GM23338 (cell line): ENCODE measurements at regions not wholly inside any gene's neighbourhood (a gene's known extent, or its start where the extent isn't known, plus 50 kb on each side); places are given as distances from the start of the nearest gene placed in this dataset.

Source experiments
- ATAC-seq: fragments of 200-7000 bp; cut with Tn5 transposase; 3 replicates; pipeline ENCODE4 v1.9.1; 2020
- DNase-seq: peaks from one replicate; pipeline ENCODE4 v3.0.0-alpha.2; 2015; ENCODE audit warnings: low spot score
- H2AFZ ChIP-seq: fragments of 200-600 bp; sonication (generic); 2 replicates; pipeline ENCODE4 v1.8.0; 2016; ENCODE audit warnings: antibody characterized with exemption, mild to moderate bottlenecking, moderate library complexity
- H3F3A ChIP-seq: fragments of 200-600 bp; sonication (generic); replicated peaks from 2 replicates; pipeline ENCODE4 v1.8.0; 2017; ENCODE audit warnings: antibody characterized with exemption, mixed run types, low read depth
- H3K27ac ChIP-seq: fragments of 200-600 bp; sonication (generic); 2 replicates; pipeline ENCODE4 v1.6.1; 2016; ENCODE audit warnings: low read depth
- H3K27me3 ChIP-seq: fragments of 200-600 bp; sonication (generic); 2 replicates; pipeline ENCODE4 v1.8.0; 2016; ENCODE audit warnings: mild to moderate bottlenecking, mixed run types, moderate library complexity; ENCODE audit not compliant: insufficient read depth
- H3K36me3 ChIP-seq: fragments of 200-600 bp; sonication (generic); 2 replicates; pipeline ENCODE4 v1.8.0; 2016; ENCODE audit warnings: mild to moderate bottlenecking; ENCODE audit not compliant: insufficient read depth
- H3K4me1 ChIP-seq: fragments of 200-600 bp; sonication (generic); 2 replicates; pipeline ENCODE4 v1.8.0; 2016; ENCODE audit warnings: mild to moderate bottlenecking, moderate library complexity; ENCODE audit not compliant: insufficient read depth
- H3K4me2 ChIP-seq: fragments of 200-600 bp; sonication (generic); 2 replicates; pipeline ENCODE4 v1.7.1; 2017; ENCODE audit warnings: mixed run types
- H3K4me3 ChIP-seq: fragments of 200-600 bp; sonication (generic); 2 replicates; pipeline ENCODE4 v1.6.1; 2016; ENCODE audit warnings: mixed run types
- H3K79me2 ChIP-seq: fragments of 200-600 bp; sonication (generic); replicated peaks from 2 replicates; pipeline ENCODE4 v1.8.0; 2017; ENCODE audit warnings: mild to moderate bottlenecking; ENCODE audit not compliant: insufficient read depth
- H3K9me2 ChIP-seq: fragments of 200-600 bp; sonication (generic); 2 replicates; pipeline ENCODE4 v1.8.0; 2017; ENCODE audit not compliant: insufficient read depth
- H4K20me1 ChIP-seq: fragments of 200-600 bp; sonication (generic); replicated peaks from 2 replicates; pipeline ENCODE4 v1.8.0; 2017; ENCODE audit warnings: mild to moderate bottlenecking; ENCODE audit not compliant: insufficient read depth
- H3K27ac Mint-ChIP-seq: 2 replicates; pipeline ENCODE4 v1.8.0; 2020; ENCODE audit warnings: inconsistent platforms, mild to moderate bottlenecking, moderate library complexity, mixed read lengths
- H3K27me3 Mint-ChIP-seq: 3 replicates; pipeline ENCODE4 v1.8.0; 2022; ENCODE audit warnings: low read depth, mild to moderate bottlenecking, moderate library complexity, mixed read lengths, inconsistent platforms; ENCODE audit not compliant: insufficient read depth, poor library complexity
- H3K36me3 Mint-ChIP-seq: 3 replicates; pipeline ENCODE4 v1.8.0; 2021; ENCODE audit warnings: low read depth, mild to moderate bottlenecking, inconsistent platforms, moderate library complexity, mixed read lengths
- H3K4me1 Mint-ChIP-seq: 3 replicates; pipeline ENCODE4 v1.8.0; 2020; ENCODE audit warnings: mild to moderate bottlenecking, inconsistent platforms, mixed read lengths
- H3K4me3 Mint-ChIP-seq: 3 replicates; pipeline ENCODE4 v1.8.0; 2021; ENCODE audit warnings: moderate library complexity, mild to moderate bottlenecking, inconsistent platforms, mixed read lengths
- H3K9me3 Mint-ChIP-seq: 3 replicates; pipeline ENCODE4 v1.8.0; 2020; ENCODE audit warnings: moderate library complexity, mild to moderate bottlenecking, inconsistent platforms, mixed read lengths
- CREB1 ChIP-seq: fragments of 250-450 bp; sonication (Bioruptor Pico); IDR thresholded peaks from 2 replicates; pipeline ENCODE4 v1.5.0; 2020; ENCODE audit warnings: low read depth, mild to moderate bottlenecking, moderate library complexity
- EZH2phosphoT487 ChIP-seq: fragments of 200-600 bp; sonication (generic); IDR thresholded peaks from one replicate; pipeline ENCODE4 v1.8.1; 2018; ENCODE audit warnings: antibody characterized with exemption; ENCODE audit not compliant: unreplicated experiment
- JUNB ChIP-seq: IDR thresholded peaks from one replicate; pipeline ENCODE4 v1.6.1; 2016; ENCODE audit warnings: antibody characterized with exemption; ENCODE audit not compliant: unreplicated experiment
- NANOG ChIP-seq: IDR thresholded peaks from 2 replicates; pipeline ENCODE4 v1.6.1; 2016; ENCODE audit warnings: antibody characterized with exemption, borderline replicate concordance
- POLR2AphosphoS5 ChIP-seq: IDR thresholded peaks from 2 replicates; pipeline ENCODE4 v1.6.1; 2016; ENCODE audit warnings: antibody characterized with exemption, low read depth
- ZNF114 ChIP-seq: fragments of 250-450 bp; sonication (Bioruptor Pico); IDR thresholded peaks from 2 replicates; pipeline ENCODE4 v1.5.0; 2020; ENCODE audit warnings: mild to moderate bottlenecking, moderate library complexity
- ZNF331 ChIP-seq: fragments of 250-450 bp; sonication (Bioruptor Pico); IDR thresholded peaks from 2 replicates; pipeline ENCODE4 v1.5.0; 2020; ENCODE audit warnings: low read depth, mild to moderate bottlenecking, moderate library complexity
- TF ChIP-seq, protein P1 (sequence below), 2 experiments: fragments of 200-600 bp in 1 of 2; sonication (generic) in 1 of 2; conservative IDR thresholded peaks; 2 replicates each; pipeline versions ENCODE4 v1.5.1 to v1.6.1; 2016 to 2017; ENCODE audit warnings: antibody characterized with exemption in 2 of 2, low read depth in 2 of 2, mild to moderate bottlenecking in 2 of 2, moderate library complexity in 1 of 2
- TF ChIP-seq, protein P2 (sequence below): IDR thresholded peaks from one replicate; pipeline ENCODE4 v1.6.1; 2018; ENCODE audit warnings: antibody characterized with exemption; ENCODE audit not compliant: unreplicated experiment
- TF ChIP-seq, protein P3 (sequence below): fragments of 250-450 bp; sonication (Bioruptor Pico); IDR thresholded peaks from 2 replicates; pipeline ENCODE4 v1.5.0; 2020; ENCODE audit warnings: mild to moderate bottlenecking, moderate library complexity
- TF ChIP-seq, protein P4 (sequence below): IDR thresholded peaks from 2 replicates; pipeline ENCODE4 v1.6.1; 2016; ENCODE audit warnings: antibody characterized with exemption

- Mint-ChIP-seq H3K4me1 (peaks cover 26% of the 10 kb centered on the region), H3K36me3 (peaks cover 3% of the 10 kb centered on the region; the same call in 2 of the 3 replicates), H3K9me3 (peaks cover 9% of the 10 kb centered on the region; the same call in 2 of the 3 replicates), H3K27me3 (peaks cover 12% of the 10 kb centered on the region), H3K4me3 (no peak overlapping the region), H3K27ac (no peak overlapping the region)
- no peaks in the 10 kb centered on the region for H3K9me2 ChIP-seq
- no peak overlapping the region for H3K4me3 ChIP-seq
- H3K4me2 ChIP-seq, result no peak overlapping the region
- TF ChIP-seq CREB1, result no peak
- no peak for TF ChIP-seq JUNB
- H3K27ac ChIP-seq, result no peak overlapping the region
- no peaks in the 10 kb centered on the region for H4K20me1 ChIP-seq
- H3K36me3 ChIP-seq, result no peaks in the 10 kb centered on the region
- DNase-seq, result no peak
- ATAC-seq, result no peak
- H3K79me2 ChIP-seq, result no peaks in the 10 kb centered on the region
- H3K27me3 ChIP-seq, result no peaks in the 10 kb centered on the region
- H3K4me1 ChIP-seq, result peaks cover 19% of the 10 kb centered on the region
- H3F3A ChIP-seq, result no peaks in the 10 kb centered on the region
- no peak overlapping the region for H2AFZ ChIP-seq
Measured at GRCh38 chr16:86828653-86829052, 250.3 kb downstream of the FOXL1 start.

DNA sequence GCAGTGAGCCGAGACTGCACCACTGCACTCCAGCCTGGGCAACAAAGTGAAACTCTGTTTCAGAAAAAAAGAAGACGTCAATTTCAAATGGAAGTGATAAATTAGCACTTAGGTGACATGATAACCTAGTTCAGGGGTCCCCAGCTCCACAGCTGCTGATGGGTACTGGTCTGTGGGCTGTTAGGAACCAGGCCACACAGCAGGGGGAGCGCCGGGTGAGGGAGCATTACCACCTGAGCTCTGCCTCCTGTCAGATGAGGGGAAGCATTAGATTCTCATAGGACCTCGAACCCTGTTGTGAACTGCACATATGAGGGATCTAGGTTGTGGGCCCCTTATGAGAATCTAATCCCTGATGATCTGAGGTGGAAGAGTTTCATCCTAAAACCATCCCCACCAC lies 253.0 kb downstream of the FOXL1 start:
- H3K9me3 Mint-ChIP-seq, result peaks cover 9% of the 10 kb centered on the region; the same call in 2 of the 3 replicates
- Histone ChIP-seq H2AFZ (no peak overlapping the region), H3F3A (no peaks in the 10 kb centered on the region), H3K4me1 (peaks cover 12% of the 10 kb centered on the region), H3K9me2 (no peaks in the 10 kb centered on the region), H3K36me3 (no peaks in the 10 kb centered on the region), H3K79me2 (no peaks in the 10 kb centered on the region), H3K4me3 (no peak overlapping the region), H3K27ac (no peak overlapping the region), H3K4me2 (no peak overlapping the region), H3K27me3 (no peaks in the 10 kb centered on the region), H4K20me1 (no peaks in the 10 kb centered on the region)
- no peak overlapping the region for H3K4me3 Mint-ChIP-seq
- DNase-seq (no peak), ATAC-seq (no peak)
- H3K36me3 Mint-ChIP-seq, result peaks cover 3% of the 10 kb centered on the region; the same call in 2 of the 3 replicates
- H3K27ac Mint-ChIP-seq, result no peak overlapping the region
- H3K27me3 Mint-ChIP-seq, result peaks cover 12% of the 10 kb centered on the region
- peaks cover 16% of the 10 kb centered on the region for H3K4me1 Mint-ChIP-seq
- TF ChIP-seq, protein P1, sequence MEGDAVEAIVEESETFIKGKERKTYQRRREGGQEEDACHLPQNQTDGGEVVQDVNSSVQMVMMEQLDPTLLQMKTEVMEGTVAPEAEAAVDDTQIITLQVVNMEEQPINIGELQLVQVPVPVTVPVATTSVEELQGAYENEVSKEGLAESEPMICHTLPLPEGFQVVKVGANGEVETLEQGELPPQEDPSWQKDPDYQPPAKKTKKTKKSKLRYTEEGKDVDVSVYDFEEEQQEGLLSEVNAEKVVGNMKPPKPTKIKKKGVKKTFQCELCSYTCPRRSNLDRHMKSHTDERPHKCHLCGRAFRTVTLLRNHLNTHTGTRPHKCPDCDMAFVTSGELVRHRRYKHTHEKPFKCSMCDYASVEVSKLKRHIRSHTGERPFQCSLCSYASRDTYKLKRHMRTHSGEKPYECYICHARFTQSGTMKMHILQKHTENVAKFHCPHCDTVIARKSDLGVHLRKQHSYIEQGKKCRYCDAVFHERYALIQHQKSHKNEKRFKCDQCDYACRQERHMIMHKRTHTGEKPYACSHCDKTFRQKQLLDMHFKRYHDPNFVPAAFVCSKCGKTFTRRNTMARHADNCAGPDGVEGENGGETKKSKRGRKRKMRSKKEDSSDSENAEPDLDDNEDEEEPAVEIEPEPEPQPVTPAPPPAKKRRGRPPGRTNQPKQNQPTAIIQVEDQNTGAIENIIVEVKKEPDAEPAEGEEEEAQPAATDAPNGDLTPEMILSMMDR (conservative IDR thresholded peaks at IDR 0.05; ENCODE audit: low read depth in 2 of 2), result no peak
- TF ChIP-seq, protein P2, sequence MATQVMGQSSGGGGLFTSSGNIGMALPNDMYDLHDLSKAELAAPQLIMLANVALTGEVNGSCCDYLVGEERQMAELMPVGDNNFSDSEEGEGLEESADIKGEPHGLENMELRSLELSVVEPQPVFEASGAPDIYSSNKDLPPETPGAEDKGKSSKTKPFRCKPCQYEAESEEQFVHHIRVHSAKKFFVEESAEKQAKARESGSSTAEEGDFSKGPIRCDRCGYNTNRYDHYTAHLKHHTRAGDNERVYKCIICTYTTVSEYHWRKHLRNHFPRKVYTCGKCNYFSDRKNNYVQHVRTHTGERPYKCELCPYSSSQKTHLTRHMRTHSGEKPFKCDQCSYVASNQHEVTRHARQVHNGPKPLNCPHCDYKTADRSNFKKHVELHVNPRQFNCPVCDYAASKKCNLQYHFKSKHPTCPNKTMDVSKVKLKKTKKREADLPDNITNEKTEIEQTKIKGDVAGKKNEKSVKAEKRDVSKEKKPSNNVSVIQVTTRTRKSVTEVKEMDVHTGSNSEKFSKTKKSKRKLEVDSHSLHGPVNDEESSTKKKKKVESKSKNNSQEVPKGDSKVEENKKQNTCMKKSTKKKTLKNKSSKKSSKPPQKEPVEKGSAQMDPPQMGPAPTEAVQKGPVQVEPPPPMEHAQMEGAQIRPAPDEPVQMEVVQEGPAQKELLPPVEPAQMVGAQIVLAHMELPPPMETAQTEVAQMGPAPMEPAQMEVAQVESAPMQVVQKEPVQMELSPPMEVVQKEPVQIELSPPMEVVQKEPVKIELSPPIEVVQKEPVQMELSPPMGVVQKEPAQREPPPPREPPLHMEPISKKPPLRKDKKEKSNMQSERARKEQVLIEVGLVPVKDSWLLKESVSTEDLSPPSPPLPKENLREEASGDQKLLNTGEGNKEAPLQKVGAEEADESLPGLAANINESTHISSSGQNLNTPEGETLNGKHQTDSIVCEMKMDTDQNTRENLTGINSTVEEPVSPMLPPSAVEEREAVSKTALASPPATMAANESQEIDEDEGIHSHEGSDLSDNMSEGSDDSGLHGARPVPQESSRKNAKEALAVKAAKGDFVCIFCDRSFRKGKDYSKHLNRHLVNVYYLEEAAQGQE, result no peak
- TF ChIP-seq EZH2phosphoT487 (no peak), POLR2AphosphoS5 (no peak), ZNF114 (CRISPR knock-in tag) (no peak), NANOG (no peak), ZNF331 (CRISPR knock-in tag) (no peak)
- TF ChIP-seq, protein P3, sequence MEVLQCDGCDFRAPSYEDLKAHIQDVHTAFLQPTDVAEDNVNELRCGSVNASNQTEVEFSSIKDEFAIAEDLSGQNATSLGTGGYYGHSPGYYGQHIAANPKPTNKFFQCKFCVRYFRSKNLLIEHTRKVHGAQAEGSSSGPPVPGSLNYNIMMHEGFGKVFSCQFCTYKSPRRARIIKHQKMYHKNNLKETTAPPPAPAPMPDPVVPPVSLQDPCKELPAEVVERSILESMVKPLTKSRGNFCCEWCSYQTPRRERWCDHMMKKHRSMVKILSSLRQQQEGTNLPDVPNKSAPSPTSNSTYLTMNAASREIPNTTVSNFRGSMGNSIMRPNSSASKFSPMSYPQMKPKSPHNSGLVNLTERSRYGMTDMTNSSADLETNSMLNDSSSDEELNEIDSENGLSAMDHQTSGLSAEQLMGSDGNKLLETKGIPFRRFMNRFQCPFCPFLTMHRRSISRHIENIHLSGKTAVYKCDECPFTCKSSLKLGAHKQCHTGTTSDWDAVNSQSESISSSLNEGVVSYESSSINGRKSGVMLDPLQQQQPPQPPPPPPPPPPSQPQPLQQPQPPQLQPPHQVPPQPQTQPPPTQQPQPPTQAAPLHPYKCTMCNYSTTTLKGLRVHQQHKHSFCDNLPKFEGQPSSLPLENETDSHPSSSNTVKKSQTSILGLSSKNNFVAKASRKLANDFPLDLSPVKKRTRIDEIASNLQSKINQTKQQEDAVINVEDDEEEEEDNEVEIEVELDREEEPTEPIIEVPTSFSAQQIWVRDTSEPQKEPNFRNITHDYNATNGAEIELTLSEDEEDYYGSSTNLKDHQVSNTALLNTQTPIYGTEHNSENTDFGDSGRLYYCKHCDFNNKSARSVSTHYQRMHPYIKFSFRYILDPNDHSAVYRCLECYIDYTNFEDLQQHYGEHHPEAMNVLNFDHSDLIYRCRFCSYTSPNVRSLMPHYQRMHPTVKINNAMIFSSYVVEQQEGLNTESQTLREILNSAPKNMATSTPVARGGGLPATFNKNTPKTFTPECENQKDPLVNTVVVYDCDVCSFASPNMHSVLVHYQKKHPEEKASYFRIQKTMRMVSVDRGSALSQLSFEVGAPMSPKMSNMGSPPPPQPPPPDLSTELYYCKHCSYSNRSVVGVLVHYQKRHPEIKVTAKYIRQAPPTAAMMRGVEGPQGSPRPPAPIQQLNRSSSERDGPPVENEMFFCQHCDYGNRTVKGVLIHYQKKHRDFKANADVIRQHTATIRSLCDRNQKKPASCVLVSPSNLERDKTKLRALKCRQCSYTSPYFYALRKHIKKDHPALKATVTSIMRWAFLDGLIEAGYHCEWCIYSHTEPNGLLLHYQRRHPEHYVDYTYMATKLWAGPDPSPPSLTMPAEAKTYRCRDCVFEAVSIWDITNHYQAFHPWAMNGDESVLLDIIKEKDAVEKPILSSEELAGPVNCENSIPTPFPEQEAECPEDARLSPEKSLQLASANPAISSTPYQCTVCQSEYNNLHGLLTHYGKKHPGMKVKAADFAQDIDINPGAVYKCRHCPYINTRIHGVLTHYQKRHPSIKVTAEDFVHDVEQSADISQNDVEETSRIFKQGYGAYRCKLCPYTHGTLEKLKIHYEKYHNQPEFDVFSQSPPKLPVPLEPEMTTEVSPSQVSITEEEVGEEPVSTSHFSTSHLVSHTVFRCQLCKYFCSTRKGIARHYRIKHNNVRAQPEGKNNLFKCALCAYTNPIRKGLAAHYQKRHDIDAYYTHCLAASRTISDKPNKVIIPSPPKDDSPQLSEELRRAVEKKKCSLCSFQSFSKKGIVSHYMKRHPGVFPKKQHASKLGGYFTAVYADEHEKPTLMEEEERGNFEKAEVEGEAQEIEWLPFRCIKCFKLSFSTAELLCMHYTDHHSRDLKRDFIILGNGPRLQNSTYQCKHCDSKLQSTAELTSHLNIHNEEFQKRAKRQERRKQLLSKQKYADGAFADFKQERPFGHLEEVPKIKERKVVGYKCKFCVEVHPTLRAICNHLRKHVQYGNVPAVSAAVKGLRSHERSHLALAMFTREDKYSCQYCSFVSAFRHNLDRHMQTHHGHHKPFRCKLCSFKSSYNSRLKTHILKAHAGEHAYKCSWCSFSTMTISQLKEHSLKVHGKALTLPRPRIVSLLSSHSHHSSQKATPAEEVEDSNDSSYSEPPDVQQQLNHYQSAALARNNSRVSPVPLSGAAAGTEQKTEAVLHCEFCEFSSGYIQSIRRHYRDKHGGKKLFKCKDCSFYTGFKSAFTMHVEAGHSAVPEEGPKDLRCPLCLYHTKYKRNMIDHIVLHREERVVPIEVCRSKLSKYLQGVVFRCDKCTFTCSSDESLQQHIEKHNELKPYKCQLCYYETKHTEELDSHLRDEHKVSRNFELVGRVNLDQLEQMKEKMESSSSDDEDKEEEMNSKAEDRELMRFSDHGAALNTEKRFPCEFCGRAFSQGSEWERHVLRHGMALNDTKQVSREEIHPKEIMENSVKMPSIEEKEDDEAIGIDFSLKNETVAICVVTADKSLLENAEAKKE (CRISPR knock-in tag), result no peak
- TF ChIP-seq, protein P4, sequence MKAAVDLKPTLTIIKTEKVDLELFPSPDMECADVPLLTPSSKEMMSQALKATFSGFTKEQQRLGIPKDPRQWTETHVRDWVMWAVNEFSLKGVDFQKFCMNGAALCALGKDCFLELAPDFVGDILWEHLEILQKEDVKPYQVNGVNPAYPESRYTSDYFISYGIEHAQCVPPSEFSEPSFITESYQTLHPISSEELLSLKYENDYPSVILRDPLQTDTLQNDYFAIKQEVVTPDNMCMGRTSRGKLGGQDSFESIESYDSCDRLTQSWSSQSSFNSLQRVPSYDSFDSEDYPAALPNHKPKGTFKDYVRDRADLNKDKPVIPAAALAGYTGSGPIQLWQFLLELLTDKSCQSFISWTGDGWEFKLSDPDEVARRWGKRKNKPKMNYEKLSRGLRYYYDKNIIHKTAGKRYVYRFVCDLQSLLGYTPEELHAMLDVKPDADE, result no peak
